Stomach (tissue), 8 donors: ENCODE measurements at regions not wholly inside any gene's neighbourhood (a gene's known extent, or its start where the extent isn't known, plus 50 kb on each side); places are given as distances from the start of the nearest gene placed in this dataset.

ENCODE experiments used
- DNase-seq, 2 donors: peaks; one replicate each; pipeline versions ENCODE4 v3.0.0 to v3.0.0-alpha.2; 2013 to 2019
- H3K27ac ChIP-seq, 5 donors: fragments of 200-600 bp in 4 of 5; sonication (generic) in 4 of 5; one replicate each; pipeline ENCODE4 v1.5.1; 2013 to 2019; ENCODE audit warnings: mild to moderate bottlenecking in 1 of 5, moderate library complexity in 1 of 5
- H3K27me3 ChIP-seq, 3 donors: fragments of 200-600 bp; sonication (generic); one replicate each; pipeline ENCODE4 v1.5.1; 2017 to 2019; ENCODE audit warnings: mixed run types in 1 of 3
- H3K36me3 ChIP-seq, 4 donors: fragments of 200-600 bp; sonication (generic); 1 replicate in 3 of 4; 2 replicates in 1 of 4; pipeline ENCODE4 v1.5.1; 2016 to 2019
- H3K4me1 ChIP-seq, 4 donors: fragments of 200-600 bp; sonication (generic); one replicate each; pipeline ENCODE4 v1.5.1; 2016 to 2019
- H3K4me3 ChIP-seq, 4 donors: fragments of 200-600 bp; sonication (generic) in 3 of 4; one replicate each; pipeline ENCODE4 v1.5.1; 2016 to 2019; ENCODE audit warnings: mild to moderate bottlenecking in 1 of 4
- H3K9me3 ChIP-seq, 4 donors: fragments of 200-600 bp; sonication (generic); one replicate each; pipeline ENCODE4 v1.5.1; 2016 to 2019
- CTCF ChIP-seq, 7 experiments: fragments of 450-650 bp in 4 of 7; fragments of 200-600 bp in 3 of 7; sonication (generic) in 3 of 7; IDR thresholded peaks; one replicate each; pipeline ENCODE4 v1.5.1; 2016 to 2019; ENCODE audit warnings: antibody characterized with exemption in 7 of 7, control low read depth in 2 of 7, mild to moderate bottlenecking in 1 of 7
- EP300 ChIP-seq: sonication (generic); formaldehyde crosslinking; IDR thresholded peaks from one replicate; pipeline ENCODE4 v1.6.1; 2017; ENCODE audit warnings: antibody characterized with exemption
- POLR2A ChIP-seq, 4 donors: fragments of 450-650 bp; IDR thresholded peaks; one replicate each; pipeline ENCODE4 v1.6.1; 2016; ENCODE audit warnings: antibody characterized with exemption in 4 of 4, control low read depth in 2 of 4, mild to moderate bottlenecking in 1 of 4, moderate library complexity in 1 of 4
- POLR2AphosphoS5 ChIP-seq, 3 donors: sonication (generic); formaldehyde crosslinking; IDR thresholded peaks; one replicate each; pipeline ENCODE4 v1.6.1; 2016; ENCODE audit warnings: antibody characterized with exemption in 3 of 3
- WGBS, 5 donors: extraction: QIAGEN DNeasy Blood & Tissue Kit in 3 of 5; methylation state at CpG; one replicate each; pipeline versions ENCODE4 v1.1.5 to v1.1.7; 2013 to 2018; 5-methylcytosine and 5-hydroxymethylcytosine counted together
- intact Hi-C: fragments of 100-400 bp; cut with DNase I; formaldehyde crosslinking; loops from one replicate; pipeline ENCODE4 v1.15.1; 2023; ENCODE audit warnings: low total_unique reads
- donor health status: healthy with polysubstance abuse.
- donor health status: Bipolar disorder and iron deficiency.
- donor health status: healthy.

GRCh38 chr6:55954436-55954835, 79.0 kb upstream of the BMP5 start:
- Histone ChIP-seq H3K4me3 (no peak overlapping the region), H3K36me3 (no peaks in the 10 kb centered on the region), H3K9me3 (peaks cover 0 to 15% (median 9%) of the 10 kb centered on the region in 4 donors), H3K27me3 (no peaks in the 10 kb centered on the region), H3K27ac (no peak overlapping the region), H3K4me1 (no peaks in the 10 kb centered on the region)
- DNase-seq = no peak
- intact Hi-C loops = no loop called here
- TF ChIP-seq POLR2A (IDR thresholded peaks at IDR 0.05) = no peak
- no peak for TF ChIP-seq EP300
- no peak for TF ChIP-seq POLR2AphosphoS5 (IDR thresholded peaks at IDR 0.05)
- TF ChIP-seq CTCF (IDR thresholded peaks at IDR 0.05) = no peak

GRCh38 chr6:55953335-55953734, 77.9 kb upstream of the BMP5 start:
- 37 to 56% (median 53%) methylated on average over 7 of the region's 7 CpGs for WGBS, 5 donors
- no peaks in the 10 kb centered on the region for H3K27me3 ChIP-seq
- H3K9me3 ChIP-seq = peaks cover 0 to 15% (median 9%) of the 10 kb centered on the region in 4 donors
- intact Hi-C loops = no loop called here
- no peaks in the 10 kb centered on the region for H3K4me1 ChIP-seq
- no peak for TF ChIP-seq POLR2A (IDR thresholded peaks at IDR 0.05)
- TF ChIP-seq EP300 = no peak
- peak in 2 of 7 experiments; percentile 9 to 10 for TF ChIP-seq CTCF (IDR thresholded peaks at IDR 0.05)
- TF ChIP-seq POLR2AphosphoS5 (IDR thresholded peaks at IDR 0.05) = no peak
- H3K4me3 ChIP-seq = peak overlapping the region in 1 of 4 donors; percentile 5
- no peak overlapping the region for H3K27ac ChIP-seq
- DNase-seq = peak in 1 of 2 donors; percentile 47
- H3K36me3 ChIP-seq = no peaks in the 10 kb centered on the region

GRCh38 chr6:55950071-55950814, 74.9 kb upstream of the BMP5 start:
- intact Hi-C loops = no loop called here
- DNase-seq = no peak
- TF ChIP-seq CTCF (IDR thresholded peaks at IDR 0.05) = no peak
- TF ChIP-seq POLR2AphosphoS5 (IDR thresholded peaks at IDR 0.05) = no peak
- no peak for TF ChIP-seq EP300
- TF ChIP-seq POLR2A (IDR thresholded peaks at IDR 0.05) = no peak

GRCh38 chr6:55943329-55943728, 67.9 kb upstream of the BMP5 start:
- intact Hi-C loops = no loop called here
- WGBS, 5 donors = 62 to 76% (median 67%) methylated on average over 3 of the region's 3 CpGs
- H3K27ac ChIP-seq = no peak overlapping the region
- H3K27me3 ChIP-seq = no peaks in the 10 kb centered on the region
- no peak for DNase-seq
- TF ChIP-seq POLR2AphosphoS5 (IDR thresholded peaks at IDR 0.05) (no peak), POLR2A (IDR thresholded peaks at IDR 0.05) (no peak), EP300 (no peak), CTCF (IDR thresholded peaks at IDR 0.05) (no peak)
- no peak overlapping the region for H3K4me3 ChIP-seq
- H3K36me3 ChIP-seq = no peaks in the 10 kb centered on the region
- no peaks in the 10 kb centered on the region for H3K4me1 ChIP-seq
- no peaks in the 10 kb centered on the region for H3K9me3 ChIP-seq

More at GRCh38 chr6:55950071-55950814, 74.9 kb upstream of the BMP5 start:
- Histone ChIP-seq H3K9me3 (peaks cover 0 to 15% (median 9%) of the 10 kb centered on the region in 4 donors), H3K4me1 (no peaks in the 10 kb centered on the region), H3K36me3 (no peaks in the 10 kb centered on the region), H3K27me3 (no peaks in the 10 kb centered on the region), H3K27ac (no peak overlapping the region), H3K4me3 (no peak overlapping the region)
- 88 to 93% (median 92%) methylated on average over 18 to 26 of the region's 26 CpGs for WGBS, 5 donors
